ENCODE measurements at regions not wholly inside any gene's neighbourhood (a gene's known extent, or its start where the extent isn't known, plus 50 kb on each side); places are given as distances from the start of the nearest gene placed in this dataset.

DNA sequence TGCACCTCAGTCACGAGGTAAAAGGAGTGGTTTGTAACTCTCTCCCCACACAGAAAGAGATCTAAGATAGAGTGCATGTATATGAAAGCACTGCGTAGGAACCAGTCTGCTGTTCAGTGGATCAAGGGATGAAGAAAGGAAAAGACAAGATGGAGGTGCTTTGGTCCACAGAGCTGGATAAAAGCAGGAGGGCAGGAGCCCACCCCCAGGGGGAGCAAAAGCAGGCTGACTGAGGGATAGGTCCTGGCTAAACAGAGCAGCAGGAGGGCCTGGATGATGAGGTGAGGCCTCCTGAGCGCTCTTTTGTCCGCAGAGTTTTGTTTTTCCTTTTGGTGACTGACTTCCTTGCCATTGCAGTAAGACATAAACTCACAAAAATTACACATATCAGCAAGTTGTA, 293.5 kb upstream of the C9orf72 start:
- H3K9me3 Mint-ChIP-seq, result peaks cover 16% of the 10 kb centered on the region
- Histone ChIP-seq H3K4me1 (ENCODE audit: control insufficient read depth, insufficient read depth, low read length) (no peaks in the 10 kb centered on the region), H3K4me3 (ENCODE audit: low read length) (no peak overlapping the region), H3K27me3 (ENCODE audit: control insufficient read depth, insufficient read depth, low read length, poor library complexity, severe bottlenecking) (no peaks in the 10 kb centered on the region), H3K9me3 (ENCODE audit: control insufficient read depth, low read length) (peaks cover 17% of the 10 kb centered on the region), H3K9ac (ENCODE audit: extremely low read depth, low read length, poor library complexity, severe bottlenecking) (no peak overlapping the region), H3K27ac (ENCODE audit: low read depth, low read length) (no peak overlapping the region), H3K36me3 (ENCODE audit: control insufficient read depth, insufficient read depth, low read length) (no peaks in the 10 kb centered on the region)
- TF ChIP-seq CTCF (conservative IDR thresholded peaks at IDR 0.05), result peak; percentile 60
- H3K4me3 Mint-ChIP-seq, result no peak overlapping the region
- no peak overlapping the region for H3K27ac Mint-ChIP-seq
- H3K4me1 Mint-ChIP-seq, result peaks cover 28% of the 10 kb centered on the region
- peaks cover 12% of the 10 kb centered on the region for H3K27me3 Mint-ChIP-seq (ENCODE audit: insufficient read depth)
- 90 to 92% methylated on average over 2 to 4 of the region's 4 CpGs for WGBS, 2 experiments (ENCODE audit: insufficient coverage in 1 of 2, insufficient read length in 1 of 2)
- H3K36me3 Mint-ChIP-seq (ENCODE audit: low read depth), result peaks cover under 1% of the 10 kb centered on the region
- DNase-seq, result peak; percentile 56

DNA sequence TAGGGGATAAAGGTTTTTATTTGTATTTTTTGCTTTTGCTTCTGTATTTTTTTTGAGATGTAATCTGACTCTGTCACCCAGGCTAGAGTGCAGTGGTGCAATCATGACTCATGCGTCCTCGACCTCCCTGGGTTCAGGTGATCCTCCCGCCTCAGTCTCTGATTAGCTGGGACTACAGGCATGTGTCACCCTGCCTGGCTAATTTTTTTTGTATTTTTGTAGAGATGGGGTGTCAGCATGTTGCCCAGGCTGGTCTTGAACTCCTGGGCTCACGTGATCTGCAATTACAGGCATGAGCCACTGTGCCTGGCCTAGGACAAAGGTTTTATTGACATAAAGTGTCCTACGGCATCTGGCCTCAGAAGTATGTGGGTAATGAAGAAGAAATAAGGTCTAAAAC, 297.1 kb upstream of the C9orf72 start:
- Mint-ChIP-seq H3K4me3 (no peak overlapping the region), H3K9me3 (peaks cover 30% of the 10 kb centered on the region), H3K27me3 (ENCODE audit: insufficient read depth) (peaks cover 4% of the 10 kb centered on the region), H3K36me3 (ENCODE audit: low read depth) (peaks cover 5% of the 10 kb centered on the region), H3K27ac (no peak overlapping the region), H3K4me1 (peaks cover 15% of the 10 kb centered on the region)
- no peaks in the 10 kb centered on the region for H3K27me3 ChIP-seq (ENCODE audit: control insufficient read depth, insufficient read depth, low read length, poor library complexity, severe bottlenecking)
- WGBS, 2 experiments (ENCODE audit: insufficient coverage in 1 of 2, insufficient read length in 1 of 2), result 86 to 93% methylated on average over 4 to 5 of the region's 5 CpGs
- H3K9ac ChIP-seq (ENCODE audit: extremely low read depth, low read length, poor library complexity, severe bottlenecking), result no peak overlapping the region
- peak overlapping the region; percentile 9 for H3K4me3 ChIP-seq (ENCODE audit: low read length)
- DNase-seq, result no peak
- H3K27ac ChIP-seq (ENCODE audit: low read depth, low read length), result no peak overlapping the region
- no peaks in the 10 kb centered on the region for H3K36me3 ChIP-seq (ENCODE audit: control insufficient read depth, insufficient read depth, low read length)
- no peaks in the 10 kb centered on the region for H3K4me1 ChIP-seq (ENCODE audit: control insufficient read depth, insufficient read depth, low read length)
- H3K9me3 ChIP-seq (ENCODE audit: control insufficient read depth, low read length), result peaks cover 29% of the 10 kb centered on the region
- TF ChIP-seq CTCF (conservative IDR thresholded peaks at IDR 0.05), result no peak

GRCh38 chr9:27880156-27880555, 306.9 kb upstream of the C9orf72 start:
- WGBS, 2 experiments (ENCODE audit: insufficient coverage in 1 of 2, insufficient read length in 1 of 2), result 23 to 49% methylated on average over 3 of the region's 3 CpGs
- Histone ChIP-seq H3K4me1 (ENCODE audit: control insufficient read depth, insufficient read depth, low read length) (peaks cover 2% of the 10 kb centered on the region), H3K4me3 (ENCODE audit: low read length) (no peak overlapping the region), H3K27ac (ENCODE audit: low read depth, low read length) (peak overlapping the region; percentile 12), H3K36me3 (ENCODE audit: control insufficient read depth, insufficient read depth, low read length) (no peaks in the 10 kb centered on the region), H3K9me3 (ENCODE audit: control insufficient read depth, low read length) (no peaks in the 10 kb centered on the region), H3K27me3 (ENCODE audit: control insufficient read depth, insufficient read depth, low read length, poor library complexity, severe bottlenecking) (no peaks in the 10 kb centered on the region), H3K9ac (ENCODE audit: extremely low read depth, low read length, poor library complexity, severe bottlenecking) (no peak overlapping the region)
- peaks cover 7% of the 10 kb centered on the region for H3K27me3 Mint-ChIP-seq (ENCODE audit: insufficient read depth)
- DNase-seq, result peak; percentile 46
- H3K9me3 Mint-ChIP-seq, result peaks cover 6% of the 10 kb centered on the region
- no peaks in the 10 kb centered on the region for H3K36me3 Mint-ChIP-seq (ENCODE audit: low read depth)
- H3K27ac Mint-ChIP-seq, result no peak overlapping the region
- peaks cover 12% of the 10 kb centered on the region for H3K4me1 Mint-ChIP-seq
- H3K4me3 Mint-ChIP-seq, result no peak overlapping the region
- TF ChIP-seq CTCF (conservative IDR thresholded peaks at IDR 0.05), result no peak
